HCT116 (cell line): ENCODE measurements at regions not wholly inside any gene's neighbourhood (a gene's known extent, or its start where the extent isn't known, plus 50 kb on each side); places are given as distances from the start of the nearest gene placed in this dataset.

Source experiments
- ATAC-seq: fragments of 200-7000 bp; cut with Tn5 transposase; 2 replicates; pipeline ENCODE4 v1.9.1; 2020; ENCODE audit warnings: mild to moderate bottlenecking, moderate library complexity
- BruUV-seq: library from RNA; stranded (reverse); fragments of 400-500 nt; replicated peaks from 2 replicates; lab custom pipeline; 2021; lab: Mats Ljungman, UMichigan
- CTCF ChIA-PET: fragments of 300-600 bp; sonication (Branson Sonifier 250); formaldehyde crosslinking; loops from one replicate; lab custom pipeline; 2021; ENCODE audit warnings: antibody characterized with exemption; lab: Charles Lee
- POLR2A ChIA-PET: fragments of 300-600, 350-600 bp; sonication (Branson Sonifier 250); formaldehyde crosslinking; loops from one replicate; lab custom pipeline; 2021; ENCODE audit warnings: antibody characterized with exemption; lab: Charles Lee
- RAD21 ChIA-PET, 2 experiments: fragments of 300-600 bp; sonication (Branson Sonifier 250); formaldehyde crosslinking; loops; one replicate each; lab custom pipeline; 2023; ENCODE audit warnings: low total read pairs in 2 of 2; ENCODE audit not compliant: uncharacterized antibody in 2 of 2, unreplicated experiment in 2 of 2, low non-redundant PET in 1 of 2; lab: Charles Lee
- DNase-seq: peaks from one replicate; pipeline ENCODE4 v3.0.0-alpha.2; 2010; ENCODE audit warnings: low read depth, low spot score
- H2AFZ ChIP-seq: fragments of 200-600 bp; shearing (Covaris generic), sonication (generic); 2 replicates; pipeline ENCODE4 v1.6.1; 2017; ENCODE audit warnings: low read depth, mixed run types, mixed read lengths, antibody characterized with exemption, low read length; ENCODE audit not compliant: poor library complexity, severe bottlenecking
- H3K27ac ChIP-seq: 2 replicates; pipeline ENCODE4 v1.5.1; 2012; ENCODE audit warnings: low read depth, low read length
- H3K27me3 ChIP-seq: fragments of 200-600 bp; sonication (generic); 2 replicates; pipeline ENCODE4 v1.6.1; 2016; ENCODE audit warnings: mixed run types, low read length, mixed read lengths; ENCODE audit not compliant: insufficient read depth
- H3K36me3 ChIP-seq, 2 experiments: fragments of 200-500 bp in 1 of 2; fragments of 200-600 bp in 1 of 2; sonication (Bioruptor generic) in 1 of 2; sonication (generic) in 1 of 2; 2 replicates each; pipeline versions ENCODE4 v1.5.1 to v1.6.1; 2014 to 2016; ENCODE audit warnings: low read length in 2 of 2, inconsistent platforms in 1 of 2, mixed read lengths in 1 of 2, mixed run types in 1 of 2; ENCODE audit not compliant: insufficient read depth in 2 of 2, control insufficient read depth in 1 of 2
- H3K4me1 ChIP-seq, 2 experiments: fragments of 200-600 bp in 1 of 2; sonication (generic) in 1 of 2; 2 replicates each; pipeline versions ENCODE4 v1.5.1 to v1.6.1; 2012 to 2017; ENCODE audit warnings: low read length in 2 of 2, inconsistent platforms in 1 of 2, mild to moderate bottlenecking in 1 of 2, mixed read lengths in 1 of 2, mixed run types in 1 of 2, moderate library complexity in 1 of 2; ENCODE audit not compliant: insufficient read depth in 2 of 2, control insufficient read depth in 1 of 2
- H3K4me2 ChIP-seq: fragments of 200-600 bp; sonication (generic); 2 replicates; pipeline ENCODE4 v1.6.1; 2017; ENCODE audit warnings: mixed run types, low read length, mixed read lengths
- H3K4me3 ChIP-seq, 2 experiments: fragments of 200-600 bp in 1 of 2; sonication (generic) in 1 of 2; replicated peaks in 1 of 2; 2 replicates each; pipeline ENCODE4 v1.5.1; 2011 to 2016; ENCODE audit warnings: low read length in 2 of 2, control low read depth in 1 of 2, low read depth in 1 of 2, mild to moderate bottlenecking in 1 of 2, mixed read lengths in 1 of 2, mixed run types in 1 of 2
- H3K79me2 ChIP-seq: fragments of 200-600 bp; sonication (generic); 2 replicates; pipeline ENCODE4 v1.6.1; 2017; ENCODE audit warnings: mild to moderate bottlenecking, mixed run types, low read length, moderate library complexity, mixed read lengths; ENCODE audit not compliant: insufficient read depth
- H3K9ac ChIP-seq: fragments of 200-600 bp; sonication (generic); 2 replicates; pipeline ENCODE4 v1.6.1; 2016; ENCODE audit warnings: low read length, mixed read lengths
- H3K9me2 ChIP-seq: fragments of 200-600 bp; sonication (generic), shearing (Covaris generic); 2 replicates; pipeline ENCODE4 v1.6.1; 2017; ENCODE audit warnings: mixed run types, mild to moderate bottlenecking, moderate library complexity; ENCODE audit not compliant: insufficient read depth
- H3K9me3 ChIP-seq, 2 experiments: fragments of 200-500 bp in 1 of 2; fragments of 200-600 bp in 1 of 2; sonication (Bioruptor generic) in 1 of 2; sonication (generic) in 1 of 2; 2 replicates each; pipeline ENCODE4 v1.6.1; 2014 to 2017; ENCODE audit warnings: low read length in 2 of 2, mixed read lengths in 2 of 2, inconsistent platforms in 1 of 2, low read depth in 1 of 2, mild to moderate bottlenecking in 1 of 2, mixed run types in 1 of 2, moderate library complexity in 1 of 2; ENCODE audit not compliant: control insufficient read depth in 1 of 2, insufficient read depth in 1 of 2
- H4K20me1 ChIP-seq: fragments of 200-600 bp; sonication (generic), shearing (Covaris generic); 2 replicates; pipeline ENCODE4 v1.6.1; 2017; ENCODE audit warnings: mixed run types, mild to moderate bottlenecking, moderate library complexity; ENCODE audit not compliant: insufficient read depth
- FOSL1 ChIP-seq: IDR thresholded peaks from 2 replicates; pipeline ENCODE4 v1.6.1; 2012; ENCODE audit warnings: low read depth
- JUND ChIP-seq: IDR thresholded peaks from 2 replicates; pipeline ENCODE4 v1.6.1; 2012
- POLR2A ChIP-seq: IDR thresholded peaks from 2 replicates; pipeline ENCODE4 v1.7.0; 2011; ENCODE audit warnings: borderline replicate concordance; ENCODE audit not compliant: insufficient read depth, insufficient read length; ENCODE audit errors: extremely low read depth
- POLR2AphosphoS5 ChIP-seq: IDR thresholded peaks from 2 replicates; pipeline ENCODE4 v1.6.1; 2011; ENCODE audit warnings: mild to moderate bottlenecking, low read depth, low read length, moderate library complexity
- RAD21 ChIP-seq: IDR thresholded peaks from 2 replicates; pipeline ENCODE4 v1.6.1; 2012; ENCODE audit warnings: low read depth, mild to moderate bottlenecking
- SIN3A ChIP-seq: IDR thresholded peaks from 2 replicates; pipeline ENCODE4 v1.6.1; 2012; ENCODE audit warnings: low read depth
- TCF7L2 ChIP-seq: IDR thresholded peaks from 2 replicates; pipeline ENCODE4 v1.7.0; 2011; ENCODE audit warnings: borderline replicate concordance, inconsistent platforms; ENCODE audit not compliant: insufficient read depth, insufficient read length; ENCODE audit errors: extremely low read depth
- YY1 ChIP-seq: IDR thresholded peaks from 2 replicates; pipeline ENCODE4 v1.6.1; 2011; ENCODE audit warnings: low read length, low read depth, moderate library complexity, mild to moderate bottlenecking; ENCODE audit not compliant: insufficient replicate concordance; ENCODE audit errors: extremely low read depth
- ZFX ChIP-seq: fragments of 450-650 bp; IDR thresholded peaks from 2 replicates; pipeline ENCODE4 v1.6.1; 2017
- intact Hi-C: fragments of 100-400 bp; cut with micrococcal nuclease; formaldehyde crosslinking; loops from 2 replicates; pipeline ENCODE4 v1.10.0; 2022
- TF ChIP-seq, protein P1 (sequence below): IDR thresholded peaks from 2 replicates; pipeline ENCODE4 v1.6.1; 2011; ENCODE audit warnings: mild to moderate bottlenecking, low read length, moderate library complexity; ENCODE audit not compliant: insufficient replicate concordance; ENCODE audit errors: extremely low read depth
- TF ChIP-seq, protein P2 (sequence below): IDR thresholded peaks from 2 replicates; pipeline ENCODE4 v1.6.1; 2012
- TF ChIP-seq, protein P3 (sequence below), 3 experiments: fragments of 200-600 bp in 1 of 3; sonication (generic) in 1 of 3; IDR thresholded peaks in 2 of 3; conservative IDR thresholded peaks in 1 of 3; 2 replicates each; pipeline ENCODE4 v1.5.1; 2012 to 2017; ENCODE audit warnings: low read depth in 2 of 3, low read length in 2 of 3, antibody characterized with exemption in 1 of 3, borderline replicate concordance in 1 of 3, control low read depth in 1 of 3, mild to moderate bottlenecking in 1 of 3, mixed read lengths in 1 of 3, mixed run types in 1 of 3, moderate library complexity in 1 of 3; ENCODE audit not compliant: insufficient read depth in 1 of 3

DNA sequence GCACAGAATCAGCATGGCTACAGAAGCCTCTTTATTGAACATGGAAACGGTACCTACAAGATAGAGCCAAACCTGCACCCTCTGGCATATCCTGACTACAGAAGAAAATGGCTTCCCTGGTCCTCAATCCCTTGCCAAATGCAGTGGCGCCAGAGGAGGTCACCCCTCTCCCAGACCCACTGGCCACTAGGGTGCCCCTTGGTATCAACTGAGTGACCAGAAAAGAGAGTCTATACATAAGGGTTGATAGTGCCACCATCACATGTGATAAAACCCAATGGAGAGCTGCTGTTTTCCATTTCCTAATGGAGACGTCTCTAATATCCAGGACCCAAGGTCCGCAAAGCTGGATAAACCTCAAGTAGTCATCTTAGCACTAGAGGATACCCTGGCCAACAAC lies 52.7 kb upstream of the ALK start:
- Histone ChIP-seq H3K9me3 (no peaks in the 10 kb centered on the region), H3K9me2 (no peaks in the 10 kb centered on the region), H3K79me2 (no peaks in the 10 kb centered on the region), H3K4me1 (no peaks in the 10 kb centered on the region), H3K9ac (no peak overlapping the region), H3K27me3 (peaks cover 63% of the 10 kb centered on the region), H4K20me1 (no peaks in the 10 kb centered on the region), H3K4me3 (no peak overlapping the region), H3K27ac (no peak overlapping the region), H3K36me3 (no peaks in the 10 kb centered on the region), H2AFZ (no peak overlapping the region), H3K4me2 (no peak overlapping the region)
- RAD21 ChIA-PET, result no interaction called here
- intact Hi-C loops, result no loop called here
- ATAC-seq (no peak), DNase-seq (no peak)
- no peak for TF ChIP-seq POLR2AphosphoS5
- no peak for TF ChIP-seq FOSL1
- TF ChIP-seq, protein P1, sequence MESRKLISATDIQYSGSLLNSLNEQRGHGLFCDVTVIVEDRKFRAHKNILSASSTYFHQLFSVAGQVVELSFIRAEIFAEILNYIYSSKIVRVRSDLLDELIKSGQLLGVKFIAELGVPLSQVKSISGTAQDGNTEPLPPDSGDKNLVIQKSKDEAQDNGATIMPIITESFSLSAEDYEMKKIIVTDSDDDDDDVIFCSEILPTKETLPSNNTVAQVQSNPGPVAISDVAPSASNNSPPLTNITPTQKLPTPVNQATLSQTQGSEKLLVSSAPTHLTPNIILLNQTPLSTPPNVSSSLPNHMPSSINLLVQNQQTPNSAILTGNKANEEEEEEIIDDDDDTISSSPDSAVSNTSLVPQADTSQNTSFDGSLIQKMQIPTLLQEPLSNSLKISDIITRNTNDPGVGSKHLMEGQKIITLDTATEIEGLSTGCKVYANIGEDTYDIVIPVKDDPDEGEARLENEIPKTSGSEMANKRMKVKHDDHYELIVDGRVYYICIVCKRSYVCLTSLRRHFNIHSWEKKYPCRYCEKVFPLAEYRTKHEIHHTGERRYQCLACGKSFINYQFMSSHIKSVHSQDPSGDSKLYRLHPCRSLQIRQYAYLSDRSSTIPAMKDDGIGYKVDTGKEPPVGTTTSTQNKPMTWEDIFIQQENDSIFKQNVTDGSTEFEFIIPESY, result no peak
- TF ChIP-seq, protein P2, sequence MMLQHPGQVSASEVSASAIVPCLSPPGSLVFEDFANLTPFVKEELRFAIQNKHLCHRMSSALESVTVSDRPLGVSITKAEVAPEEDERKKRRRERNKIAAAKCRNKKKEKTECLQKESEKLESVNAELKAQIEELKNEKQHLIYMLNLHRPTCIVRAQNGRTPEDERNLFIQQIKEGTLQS, result no peak
- TF ChIP-seq YY1, result no peak
- no peak for TF ChIP-seq SIN3A
- no peak for TF ChIP-seq ZFX
- no peak for TF ChIP-seq TCF7L2
- TF ChIP-seq POLR2A, result no peak
- TF ChIP-seq RAD21, result no peak
- TF ChIP-seq, protein P3, sequence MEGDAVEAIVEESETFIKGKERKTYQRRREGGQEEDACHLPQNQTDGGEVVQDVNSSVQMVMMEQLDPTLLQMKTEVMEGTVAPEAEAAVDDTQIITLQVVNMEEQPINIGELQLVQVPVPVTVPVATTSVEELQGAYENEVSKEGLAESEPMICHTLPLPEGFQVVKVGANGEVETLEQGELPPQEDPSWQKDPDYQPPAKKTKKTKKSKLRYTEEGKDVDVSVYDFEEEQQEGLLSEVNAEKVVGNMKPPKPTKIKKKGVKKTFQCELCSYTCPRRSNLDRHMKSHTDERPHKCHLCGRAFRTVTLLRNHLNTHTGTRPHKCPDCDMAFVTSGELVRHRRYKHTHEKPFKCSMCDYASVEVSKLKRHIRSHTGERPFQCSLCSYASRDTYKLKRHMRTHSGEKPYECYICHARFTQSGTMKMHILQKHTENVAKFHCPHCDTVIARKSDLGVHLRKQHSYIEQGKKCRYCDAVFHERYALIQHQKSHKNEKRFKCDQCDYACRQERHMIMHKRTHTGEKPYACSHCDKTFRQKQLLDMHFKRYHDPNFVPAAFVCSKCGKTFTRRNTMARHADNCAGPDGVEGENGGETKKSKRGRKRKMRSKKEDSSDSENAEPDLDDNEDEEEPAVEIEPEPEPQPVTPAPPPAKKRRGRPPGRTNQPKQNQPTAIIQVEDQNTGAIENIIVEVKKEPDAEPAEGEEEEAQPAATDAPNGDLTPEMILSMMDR (IDR thresholded peaks at IDR 0.05 in 2 of 3, conservative IDR thresholded peaks at IDR 0.05 in 1 of 3; ENCODE audit: borderline replicate concordance in 1 of 3, insufficient read depth in 1 of 3, low read depth in 2 of 3, low read length in 2 of 3), result no peak
- no peak for TF ChIP-seq JUND
- CTCF ChIA-PET, result no interaction called here
- POLR2A ChIA-PET, result no interaction called here
- no TSS peak for BruUV-seq
